Kidney (tissue), 13 donors: ENCODE measurements at regions not wholly inside any gene's neighbourhood (a gene's known extent, or its start where the extent isn't known, plus 50 kb on each side); places are given as distances from the start of the nearest gene placed in this dataset.

Experiments used
- DNase-seq, 5 donors: peaks; one replicate each; pipeline ENCODE4 v3.0.0-alpha.2; 2013 to 2020
- FAIRE-seq: peaks from 2 replicates; lab custom pipeline; 2012; peaks lifted over from hg19 to GRCh38; lab: Jason Lieb, UNC
- H3K27ac ChIP-seq, 2 donors: one replicate each; pipeline ENCODE4 v1.7.0; 2013; ENCODE audit warnings: low read depth in 2 of 2, low read length in 2 of 2, inconsistent platforms in 1 of 2
- H3K27me3 ChIP-seq: one replicate; pipeline ENCODE4 v1.7.1; 2013; ENCODE audit warnings: low read length, inconsistent platforms; ENCODE audit not compliant: control insufficient read depth, insufficient read depth
- H3K36me3 ChIP-seq, 3 donors: one replicate each; pipeline versions ENCODE4 v1.7.0 to v1.7.1; 2013; ENCODE audit warnings: low read length in 3 of 3, control low read depth in 1 of 3, inconsistent platforms in 1 of 3; ENCODE audit not compliant: insufficient read depth in 3 of 3, control insufficient read depth in 2 of 3
- H3K4me1 ChIP-seq, 3 donors: one replicate each; pipeline versions ENCODE4 v1.7.0 to v1.7.1; 2013; ENCODE audit warnings: low read length in 3 of 3, inconsistent platforms in 1 of 3, low read depth in 1 of 3; ENCODE audit not compliant: control insufficient read depth in 2 of 3, insufficient read depth in 2 of 3
- H3K4me3 ChIP-seq, 3 donors: one replicate each; pipeline versions ENCODE4 v1.7.0 to v1.8.1; 2013; ENCODE audit warnings: low read length in 3 of 3, control low read depth in 1 of 3, inconsistent platforms in 1 of 3
- H3K9ac ChIP-seq, 3 donors: one replicate each; pipeline versions ENCODE4 v1.7.0 to v1.7.1; 2013; ENCODE audit warnings: low read length in 3 of 3, control low read depth in 1 of 3, inconsistent platforms in 1 of 3
- H3K9me3 ChIP-seq, 3 donors: one replicate each; pipeline versions ENCODE4 v1.7.0 to v1.7.1; 2013; ENCODE audit warnings: low read length in 3 of 3, control low read depth in 1 of 3, inconsistent platforms in 1 of 3; ENCODE audit not compliant: control insufficient read depth in 2 of 3, insufficient read depth in 1 of 3
- CTCF ChIP-seq: IDR thresholded peaks from 3 replicates; pipeline ENCODE4 v1.5.1; 2012; ENCODE audit warnings: mild to moderate bottlenecking, moderate library complexity, borderline replicate concordance; ENCODE audit not compliant: insufficient read depth; ENCODE audit errors: extremely low read depth
- intact Hi-C: fragments of 100-400 bp; cut with DNase I; formaldehyde crosslinking; loops from one replicate; pipeline ENCODE4 v1.11.1; 2022
- donor health status: control.
- donor health status: control.
- donor health status: control.
- donor health status: control.
- donor health status: control.
- donor health status: DM: yes; HTN: yes; CAD: no.
- donor health status: Normal renal cell carcinoma (clear cell type).

GRCh38 chr10:36730316-36730715 lies 395.1 kb upstream of the ANKRD30A start:
- FAIRE-seq = no peak
- no peaks in the 10 kb centered on the region for H3K27me3 ChIP-seq
- no peaks in the 10 kb centered on the region for H3K9me3 ChIP-seq
- no peak for TF ChIP-seq CTCF
- intact Hi-C loops = no loop called here
- no peaks in the 10 kb centered on the region for H3K36me3 ChIP-seq
- DNase-seq = no peak
- H3K9ac ChIP-seq = no peak overlapping the region
- H3K4me3 ChIP-seq = no peak overlapping the region
- H3K27ac ChIP-seq = no peak overlapping the region
- H3K4me1 ChIP-seq = no peaks in the 10 kb centered on the region

DNA sequence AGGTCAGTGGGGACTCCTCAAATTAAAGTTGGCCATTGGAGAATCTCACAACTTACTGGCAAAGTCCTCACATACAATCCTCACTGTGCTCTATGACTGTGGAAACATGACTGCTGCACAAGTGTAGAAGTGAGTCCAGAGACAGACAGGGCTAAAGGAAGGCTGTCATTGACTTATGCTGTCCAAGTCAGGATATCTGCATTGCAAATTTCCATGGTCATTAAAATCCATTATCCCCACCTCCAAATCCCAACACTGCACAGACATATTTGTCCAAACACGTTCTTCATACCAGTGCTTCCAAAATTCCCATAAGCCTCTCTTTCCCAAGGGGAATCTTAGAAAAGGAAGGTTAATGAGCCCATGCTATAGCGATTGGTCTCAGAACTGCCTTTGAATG lies 396.8 kb upstream of the ANKRD30A start:
- intact Hi-C loops = loop anchor here (10.0 kb wide), 1 partner anchor 104 kb away; no protein-coding TSS in a partner anchor
- Histone ChIP-seq H3K9me3 (no peaks in the 10 kb centered on the region), H3K4me1 (no peaks in the 10 kb centered on the region), H3K4me3 (no peak overlapping the region), H3K9ac (no peak overlapping the region), H3K27me3 (no peaks in the 10 kb centered on the region), H3K36me3 (no peaks in the 10 kb centered on the region), H3K27ac (no peak overlapping the region)
- no peak for FAIRE-seq
- TF ChIP-seq CTCF = no peak
- DNase-seq = no peak

- intact Hi-C loops = loop anchor here (10.0 kb wide), 1 partner anchor 101 kb away; no protein-coding TSS in a partner anchor
- Histone ChIP-seq H3K9me3 (no peaks in the 10 kb centered on the region), H3K36me3 (no peaks in the 10 kb centered on the region), H3K9ac (no peak overlapping the region), H3K27ac (no peak overlapping the region), H3K27me3 (no peaks in the 10 kb centered on the region), H3K4me1 (no peaks in the 10 kb centered on the region), H3K4me3 (no peak overlapping the region)
- TF ChIP-seq CTCF = no peak
- FAIRE-seq (no peak), DNase-seq (peak in 4 of 5 donors; percentile 52 to 82 (median 70))
These were observed 399.5 kb upstream of the ANKRD30A start for GRCh38 chr10:36725581-36726520.
